CD14-positive monocyte (primary cell): ENCODE measurements at regions not wholly inside any gene's neighbourhood (a gene's known extent, or its start where the extent isn't known, plus 50 kb on each side); places are given as distances from the start of the nearest gene placed in this dataset.

Source experiments
- DNase-seq, 3 donors: peaks; one replicate each; pipeline ENCODE4 v3.0.0-alpha.2; 2011 to 2022
- H2AFZ ChIP-seq: 2 replicates; pipeline ENCODE4 v1.6.0; 2012; ENCODE audit warnings: mild to moderate bottlenecking, low read depth, low read length, inconsistent platforms; ENCODE audit not compliant: insufficient read depth, poor library complexity, severe bottlenecking
- H3K27ac ChIP-seq, 2 donors: 1 replicate in 1 of 2; 2 replicates in 1 of 2; pipeline ENCODE4 v1.5.1; 2012 to 2013; ENCODE audit warnings: low read length in 2 of 2, control low read depth in 1 of 2, inconsistent platforms in 1 of 2, low read depth in 1 of 2, mild to moderate bottlenecking in 1 of 2
- H3K27me3 ChIP-seq, 2 donors: one replicate each; pipeline versions ENCODE4 v1.6.0 to v1.6.1; 2011 to 2013; ENCODE audit warnings: low read length in 2 of 2; ENCODE audit not compliant: control insufficient read depth in 2 of 2, insufficient read depth in 2 of 2
- H3K36me3 ChIP-seq, 2 donors: replicated peaks in 1 of 2; 1 replicate in 1 of 2; 2 replicates in 1 of 2; pipeline versions ENCODE4 v1.5.1 to v1.6.1; 2012 to 2013; ENCODE audit warnings: low read length in 2 of 2, control low read depth in 1 of 2, inconsistent platforms in 1 of 2, mild to moderate bottlenecking in 1 of 2; ENCODE audit not compliant: insufficient read depth in 2 of 2, control insufficient read depth in 1 of 2
- H3K4me1 ChIP-seq, 2 donors: 1 replicate in 1 of 2; 2 replicates in 1 of 2; pipeline versions ENCODE4 v1.5.1 to v1.6.1; 2012 to 2013; ENCODE audit warnings: low read length in 2 of 2, control low read depth in 1 of 2, inconsistent platforms in 1 of 2, mild to moderate bottlenecking in 1 of 2, moderate library complexity in 1 of 2; ENCODE audit not compliant: insufficient read depth in 2 of 2, control insufficient read depth in 1 of 2
- H3K4me2 ChIP-seq: replicated peaks from 2 replicates; pipeline ENCODE3; 2012; ENCODE audit warnings: low read length, moderate library complexity, mild to moderate bottlenecking; ENCODE audit not compliant: poor library complexity, severe bottlenecking; ENCODE audit errors: extremely low read depth
- H3K4me3 ChIP-seq, 3 experiments: fragments of 200-600 bp in 1 of 3; sonication (generic) in 1 of 3; replicated peaks in 1 of 3; 1 replicate in 2 of 3; 2 replicates in 1 of 3; pipeline ENCODE4 v1.5.1; 2011 to 2013; ENCODE audit warnings: low read length in 3 of 3, mild to moderate bottlenecking in 3 of 3, control low read depth in 2 of 3, low read depth in 2 of 3, inconsistent platforms in 1 of 3, moderate library complexity in 1 of 3
- H3K79me2 ChIP-seq: 2 replicates; pipeline ENCODE4 v1.6.0; 2012; ENCODE audit warnings: mild to moderate bottlenecking, control low read depth, inconsistent platforms, low read length, moderate library complexity; ENCODE audit not compliant: insufficient read depth
- H3K9ac ChIP-seq: 2 replicates; pipeline ENCODE4 v1.6.0; 2017; ENCODE audit warnings: low read length, mild to moderate bottlenecking; ENCODE audit not compliant: insufficient read depth, poor library complexity, severe bottlenecking
- H3K9me3 ChIP-seq, 2 donors: replicated peaks in 1 of 2; 1 replicate in 1 of 2; 2 replicates in 1 of 2; pipeline versions ENCODE4 v1.5.1 to v1.6.1; 2012 to 2013; ENCODE audit warnings: low read length in 2 of 2, control low read depth in 1 of 2; ENCODE audit not compliant: control insufficient read depth in 1 of 2, insufficient read depth in 1 of 2
- H4K20me1 ChIP-seq: 2 replicates; pipeline ENCODE4 v1.6.0; 2012; ENCODE audit warnings: mild to moderate bottlenecking, low read length, control low read depth, moderate library complexity; ENCODE audit not compliant: insufficient read depth
- H3K27ac Mint-ChIP-seq, 7 donors: one replicate each; pipeline ENCODE4 v1.8.0; 2020; ENCODE audit warnings: mild to moderate bottlenecking in 7 of 7, mixed read lengths in 7 of 7, moderate library complexity in 6 of 7, inconsistent platforms in 2 of 7
- H3K27me3 Mint-ChIP-seq, 3 donors: one replicate each; pipeline ENCODE4 v1.8.0; 2021 to 2022; ENCODE audit warnings: low read depth in 3 of 3, mild to moderate bottlenecking in 3 of 3, mixed read lengths in 3 of 3, moderate library complexity in 3 of 3, inconsistent platforms in 1 of 3
- H3K36me3 Mint-ChIP-seq, 2 donors: one replicate each; pipeline ENCODE4 v1.8.0; 2020; ENCODE audit warnings: mixed read lengths in 2 of 2, inconsistent platforms in 1 of 2, mild to moderate bottlenecking in 1 of 2
- H3K4me1 Mint-ChIP-seq: one replicate; pipeline ENCODE4 v1.8.0; 2020; ENCODE audit warnings: mild to moderate bottlenecking, mixed read lengths
- H3K4me3 Mint-ChIP-seq, 2 donors: one replicate each; pipeline ENCODE4 v1.8.0; 2020; ENCODE audit warnings: mild to moderate bottlenecking in 2 of 2, mixed read lengths in 2 of 2, moderate library complexity in 1 of 2
- H3K9me3 Mint-ChIP-seq, 7 donors: one replicate each; pipeline ENCODE4 v1.8.0; 2020 to 2022; ENCODE audit warnings: mixed read lengths in 7 of 7, mild to moderate bottlenecking in 6 of 7, moderate library complexity in 6 of 7, inconsistent platforms in 2 of 7
- CTCF ChIP-seq: fragments of 200-600 bp; IDR thresholded peaks from one replicate; pipeline ENCODE4 v1.8.0; 2022; ENCODE audit warnings: antibody characterized with exemption, mild to moderate bottlenecking
- WGBS: methylation state at CpG from one replicate; pipeline ENCODE4 v1.1.5; 2013; ENCODE audit warnings: missing lambda C conversion rate; ENCODE audit not compliant: insufficient coverage; 5-methylcytosine and 5-hydroxymethylcytosine counted together
- intact Hi-C, 2 donors: fragments of 100-400 bp; cut with micrococcal nuclease; formaldehyde crosslinking; loops; one replicate each; pipeline versions ENCODE4 v1.15.0 to v1.15.1; 2023

GRCh38 chr16:26772503-26772902 is 294.2 kb upstream of the C16orf82 start:
- peaks cover 1 to 3% (median 2%) of the 10 kb centered on the region in 3 donors for H3K27me3 Mint-ChIP-seq
- intact Hi-C loops = no loop called here
- H3K27ac ChIP-seq = no peak overlapping the region

GRCh38 chr16:26777821-26778220 is 288.9 kb upstream of the C16orf82 start:
- Histone ChIP-seq H2AFZ (no peak overlapping the region), H3K27ac (no peak overlapping the region), H3K27me3 (no peaks in the 10 kb centered on the region), H3K9me3 (no peaks in the 10 kb centered on the region), H3K4me2 (no peak overlapping the region), H3K36me3 (no peaks in the 10 kb centered on the region), H3K4me1 (no peaks in the 10 kb centered on the region), H3K4me3 (no peak overlapping the region), H3K9ac (no peak overlapping the region), H4K20me1 (no peaks in the 10 kb centered on the region), H3K79me2 (no peaks in the 10 kb centered on the region)
- intact Hi-C loops = no loop called here
- Mint-ChIP-seq H3K4me3 (no peak overlapping the region), H3K36me3 (no peaks in the 10 kb centered on the region), H3K4me1 (no peaks in the 10 kb centered on the region), H3K9me3 (peaks cover 0 to 9% (median 0%) of the 10 kb centered on the region in 7 donors), H3K27me3 (peaks cover 0 to 2% (median 0%) of the 10 kb centered on the region in 3 donors), H3K27ac (no peak overlapping the region)
- DNase-seq = no peak
- no peak for TF ChIP-seq CTCF
- 93% methylated on average over 3 of the region's 4 CpGs for WGBS

More at GRCh38 chr16:26772503-26772902, 294.2 kb upstream of the C16orf82 start:
- WGBS = no CpG with 5 or more reads among the region's 2 CpGs
- Mint-ChIP-seq H3K36me3 (no peaks in the 10 kb centered on the region), H3K4me3 (no peak overlapping the region), H3K9me3 (peaks cover 0 to 11% (median 0%) of the 10 kb centered on the region in 7 donors), H3K4me1 (no peaks in the 10 kb centered on the region), H3K27ac (no peak overlapping the region)
- no peaks in the 10 kb centered on the region for H3K36me3 ChIP-seq
- no peak overlapping the region for H3K4me2 ChIP-seq
- TF ChIP-seq CTCF = no peak
- DNase-seq = no peak
- H3K9me3 ChIP-seq = no peaks in the 10 kb centered on the region
- no peak overlapping the region for H3K9ac ChIP-seq
- H3K4me3 ChIP-seq = no peak overlapping the region
- no peaks in the 10 kb centered on the region for H3K79me2 ChIP-seq
- H3K4me1 ChIP-seq = no peaks in the 10 kb centered on the region
- no peak overlapping the region for H2AFZ ChIP-seq
- H4K20me1 ChIP-seq = no peaks in the 10 kb centered on the region
- no peaks in the 10 kb centered on the region for H3K27me3 ChIP-seq
